Kasumi-1 (cell line): ENCODE measurements at regions not wholly inside any gene's neighbourhood (a gene's known extent, or its start where the extent isn't known, plus 50 kb on each side); places are given as distances from the start of the nearest gene placed in this dataset.
"Not testable (repeated sequence)": the region's sequence is repeated elsewhere in the genome, so short reads cannot be mapped to it uniquely, and the experiment has no call there.

ENCODE experiments used
- DNase-seq, 2 experiments: peaks; one replicate each; lab custom pipeline; 2025; lab: John Stamatoyannopoulos, UW

DNA sequence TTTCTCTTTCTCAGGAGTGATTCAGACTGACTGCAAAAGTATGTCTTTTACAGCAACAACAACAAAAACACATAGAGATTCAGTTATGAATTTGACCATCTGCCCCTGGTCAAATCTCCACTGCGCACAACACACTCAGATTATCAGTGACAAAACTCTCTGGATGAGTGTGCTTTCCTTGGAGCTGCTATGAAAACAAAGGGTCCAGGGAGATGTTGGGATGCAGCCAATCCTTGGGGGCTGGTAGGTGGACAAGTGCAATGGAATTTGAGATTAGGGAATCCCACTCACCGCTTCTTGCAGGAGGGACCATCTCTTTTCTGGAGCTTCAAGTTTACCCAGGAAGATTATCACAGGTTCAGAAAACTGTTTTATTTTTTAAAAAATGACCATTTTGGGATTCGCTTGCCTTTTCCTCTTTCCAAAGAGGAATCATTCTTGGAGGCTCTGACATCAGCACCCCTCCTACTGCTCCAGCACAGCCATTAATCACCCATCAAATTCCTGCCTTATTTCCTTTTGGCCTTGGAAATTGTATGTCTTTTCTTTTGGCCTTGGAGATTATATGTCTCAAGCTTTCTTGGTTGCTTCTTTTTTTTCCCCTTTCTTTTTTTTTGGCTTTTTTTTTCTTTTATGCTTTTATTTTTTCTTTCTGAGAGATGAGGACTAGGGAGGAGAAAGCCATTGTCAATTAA is 311.8 kb downstream of the TSHZ3 start:
- DNase-seq = no peak

GRCh38 chr19:31031455-31031854 is 317.8 kb downstream of the TSHZ3 start:
- DNase-seq = not testable (repeated sequence)

- no peak for DNase-seq
Observed at GRCh38 chr19:31023038-31023437, 326.2 kb downstream of the TSHZ3 start.

- DNase-seq = no peak
Observed at GRCh38 chr19:31018936-31019335, 330.3 kb downstream of the TSHZ3 start.

GRCh38 chr19:31015778-31016177 is 333.5 kb downstream of the TSHZ3 start:
- peak in 1 of 2 experiments; percentile 3 for DNase-seq

GRCh38 chr19:31014668-31015067 is 334.6 kb downstream of the TSHZ3 start:
- DNase-seq = no peak

GRCh38 chr19:31013384-31014020 is 335.7 kb downstream of the TSHZ3 start:
- no peak for DNase-seq

GRCh38 chr19:31002518-31003244 is 346.6 kb downstream of the TSHZ3 start:
- DNase-seq = no peak

- DNase-seq = no peak
Observed at GRCh38 chr19:31001991-31002390, 347.2 kb downstream of the TSHZ3 start.

- DNase-seq = no peak
Observed at GRCh38 chr19:31000913-31001312, 348.3 kb downstream of the TSHZ3 start.

GRCh38 chr19:30999726-31000125 is 349.5 kb downstream of the TSHZ3 start:
- DNase-seq = no peak

GRCh38 chr19:30997222-30997621 is 352.0 kb downstream of the TSHZ3 start:
- DNase-seq = no peak

GRCh38 chr19:30978639-30979038 is 370.6 kb downstream of the TSHZ3 start:
- no peak for DNase-seq

DNA sequence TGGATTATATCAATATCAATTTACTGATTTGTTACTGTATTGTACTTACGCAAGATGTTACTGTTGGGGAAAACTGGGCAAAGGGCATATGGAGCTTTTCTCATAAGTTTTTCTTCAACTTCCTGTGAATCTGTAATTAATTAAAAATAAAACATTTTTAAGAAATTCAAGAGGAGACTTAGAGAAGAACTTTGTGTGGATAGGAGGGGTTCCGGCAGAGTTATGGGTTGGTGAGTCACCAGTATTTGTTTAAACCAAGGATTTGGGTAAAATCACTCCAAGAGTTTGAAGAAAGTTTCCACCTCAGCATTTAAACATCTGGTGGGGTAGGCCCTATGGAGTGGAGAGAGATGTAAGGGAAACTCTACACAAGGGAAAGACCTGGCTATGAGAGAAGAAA is 379.6 kb downstream of the TSHZ3 start:
- no peak for DNase-seq

- DNase-seq = no peak
Observed at GRCh38 chr19:30968841-30969399, 380.3 kb downstream of the TSHZ3 start.

DNA sequence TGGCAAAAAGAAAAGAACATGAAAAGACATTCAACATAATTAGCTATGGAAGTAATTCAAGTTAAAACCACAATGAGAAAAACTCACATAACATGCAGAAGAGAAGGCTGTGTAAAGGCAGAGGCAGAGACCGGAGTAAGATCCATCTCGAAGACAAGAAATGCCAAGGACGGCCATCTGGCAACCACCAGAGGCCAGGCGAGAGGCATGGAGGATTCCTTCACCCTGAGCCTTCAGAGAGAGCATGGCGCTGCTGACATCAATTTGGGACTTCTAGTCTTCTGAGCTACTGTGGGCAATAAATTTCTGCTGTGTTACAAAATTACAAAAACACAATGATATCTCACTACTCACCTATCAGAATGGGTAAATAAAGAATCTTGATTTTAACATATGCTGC is 381.0 kb downstream of the TSHZ3 start:
- DNase-seq = no peak

- DNase-seq = no peak
Observed at GRCh38 chr19:30966486-30966885, 382.8 kb downstream of the TSHZ3 start.

DNA sequence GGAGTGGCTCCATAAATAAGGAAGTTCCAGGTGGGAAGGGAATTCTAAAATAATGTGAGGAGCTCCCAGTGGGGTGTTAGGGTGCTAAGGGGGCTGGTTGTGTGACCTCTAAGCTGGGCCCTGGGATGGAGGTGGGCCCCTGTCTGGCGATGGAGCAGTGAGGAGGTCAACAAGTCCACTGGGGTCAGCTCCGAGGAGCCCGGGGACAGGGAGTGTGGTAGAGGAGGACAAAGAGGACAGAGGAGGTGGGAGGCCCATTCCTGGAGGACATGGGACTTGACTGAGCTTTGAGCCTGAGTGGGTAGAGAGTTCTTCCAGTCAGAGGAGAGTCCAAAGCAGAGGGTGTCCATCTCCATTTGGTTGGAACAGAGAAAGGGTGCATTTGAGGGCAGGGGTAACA is 390.2 kb downstream of the TSHZ3 start:
- DNase-seq = no peak

DNA sequence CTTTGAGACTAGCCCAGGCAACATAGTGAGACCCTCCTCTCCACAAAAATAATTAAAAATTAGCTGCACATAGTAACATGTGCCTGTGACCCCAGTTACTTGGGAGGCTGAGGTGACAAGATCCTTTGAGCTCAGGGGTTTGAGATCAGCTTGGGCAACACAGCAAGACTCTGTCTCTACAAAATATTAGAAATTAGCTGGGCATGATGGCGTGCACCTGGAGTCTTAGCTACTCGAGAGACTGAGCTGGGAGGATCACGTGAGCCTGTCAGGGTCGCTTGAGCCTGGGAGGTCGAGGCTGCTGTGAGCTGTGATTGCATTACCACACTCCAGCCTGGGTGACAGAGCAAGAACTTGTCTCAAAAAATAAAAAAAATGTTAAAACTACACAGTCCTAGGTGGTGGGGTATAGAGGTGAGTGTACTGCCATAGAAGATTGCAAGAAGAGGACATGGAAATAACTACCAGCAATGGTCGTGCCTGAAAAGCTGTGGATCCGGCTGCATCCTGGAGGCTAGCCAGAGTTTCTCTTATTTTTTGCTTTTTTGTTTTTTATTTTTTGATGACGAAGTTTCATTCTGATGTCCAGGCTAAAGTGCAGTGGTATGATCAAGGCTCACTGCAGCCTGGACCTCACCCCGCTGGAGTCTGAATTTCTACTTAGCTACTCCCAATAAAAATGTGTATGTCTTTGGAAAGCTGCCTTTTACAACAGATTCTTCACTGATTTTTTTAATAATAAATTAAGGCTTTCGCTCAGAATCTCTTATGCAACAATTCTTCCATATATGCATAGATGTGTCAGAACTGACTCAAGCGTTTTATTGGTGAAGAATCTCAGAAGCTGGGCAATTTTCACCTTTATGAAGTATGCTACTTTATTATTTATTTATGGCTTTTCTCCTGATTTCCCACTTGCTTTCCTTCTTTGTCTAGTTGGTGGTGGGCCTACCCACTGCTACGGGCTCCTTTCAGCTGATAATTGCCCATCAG is 393.8 kb downstream of the TSHZ3 start:
- no peak for DNase-seq

- not testable (repeated sequence) for DNase-seq
Observed at GRCh38 chr19:30944276-30944932, 404.8 kb downstream of the TSHZ3 start.
